Fibroblast of skin of abdomen (primary cell): ENCODE measurements at regions not wholly inside any gene's neighbourhood (a gene's known extent, or its start where the extent isn't known, plus 50 kb on each side); places are given as distances from the start of the nearest gene placed in this dataset.

Experiments used
- DNase-seq: peaks from one replicate; pipeline ENCODE4 v3.0.0-alpha.2; 2013

DNA sequence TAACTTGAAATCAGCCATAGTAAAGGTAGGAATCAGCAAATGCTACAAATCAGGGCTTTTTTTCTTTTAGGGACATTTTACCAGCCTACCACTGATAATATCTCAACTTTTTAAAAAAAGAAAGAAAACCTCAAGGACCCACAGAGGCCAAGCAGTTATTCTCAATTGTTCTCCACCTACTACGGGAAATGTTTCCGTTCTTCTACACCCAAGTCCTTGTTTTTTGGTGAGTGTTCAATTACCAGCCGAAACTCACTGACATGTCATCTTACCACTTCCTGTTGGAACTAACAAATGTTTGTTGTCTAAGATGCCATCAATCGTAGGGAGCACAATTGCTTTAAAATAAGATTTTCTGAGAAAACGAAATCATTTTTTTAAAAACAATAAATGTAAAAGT, 50.2 kb upstream of the CDK1 start:
- no peak for DNase-seq

GRCh38 chr10:60726257-60726656, 52.0 kb upstream of the CDK1 start:
- DNase-seq: no peak

- DNase-seq: no peak
These were observed 55.7 kb upstream of the CDK1 start for GRCh38 chr10:60722623-60723022.

- DNase-seq: no peak
These were observed 58.6 kb upstream of the CDK1 start for GRCh38 chr10:60719721-60720120.

- DNase-seq: peak; percentile 27
These were observed 59.4 kb upstream of the CDK1 start for GRCh38 chr10:60718886-60719285.

GRCh38 chr10:60717852-60718251, 60.4 kb upstream of the CDK1 start:
- DNase-seq: no peak

DNA sequence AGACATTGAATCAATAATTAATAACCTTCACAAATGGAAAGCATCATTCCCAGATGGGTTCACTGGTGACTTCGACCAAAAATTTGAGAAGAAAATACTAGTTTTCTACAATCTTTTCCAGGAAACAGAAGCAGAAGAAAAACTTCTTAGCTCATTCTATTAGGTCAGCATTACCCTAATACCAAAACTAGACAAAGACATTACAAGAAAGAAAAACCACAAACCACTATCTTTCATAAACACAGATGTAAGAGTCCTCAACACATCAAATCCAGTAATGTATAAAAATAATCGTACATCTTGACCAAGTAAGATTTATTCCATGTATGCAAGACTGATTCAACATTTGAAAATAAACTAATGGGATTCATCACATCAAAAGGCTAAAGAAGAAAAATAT, 64.0 kb upstream of the CDK1 start:
- no peak for DNase-seq

GRCh38 chr10:60711496-60711895, 66.8 kb upstream of the CDK1 start:
- no peak for DNase-seq

GRCh38 chr10:60710041-60710440, 68.2 kb upstream of the CDK1 start:
- no peak for DNase-seq

DNA sequence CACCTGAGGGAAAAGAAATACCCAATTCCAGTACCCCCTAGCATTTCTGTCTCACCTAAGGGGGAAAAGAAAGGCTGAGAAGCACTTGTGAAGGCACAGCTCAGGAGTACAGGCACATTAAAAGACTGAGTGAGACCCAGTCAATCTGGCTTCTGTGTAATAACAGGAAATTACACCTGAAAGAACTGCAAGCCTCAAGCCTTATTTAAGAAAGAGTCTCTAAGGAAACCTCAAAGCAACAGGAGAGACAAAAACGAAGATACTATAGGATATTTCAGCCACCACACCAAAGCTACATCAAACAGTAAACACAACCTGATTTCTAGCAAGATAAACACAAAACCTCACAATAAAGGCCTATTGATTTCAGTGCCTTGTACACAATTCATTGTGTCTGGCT, 69.6 kb upstream of the CDK1 start:
- no peak for DNase-seq

DNA sequence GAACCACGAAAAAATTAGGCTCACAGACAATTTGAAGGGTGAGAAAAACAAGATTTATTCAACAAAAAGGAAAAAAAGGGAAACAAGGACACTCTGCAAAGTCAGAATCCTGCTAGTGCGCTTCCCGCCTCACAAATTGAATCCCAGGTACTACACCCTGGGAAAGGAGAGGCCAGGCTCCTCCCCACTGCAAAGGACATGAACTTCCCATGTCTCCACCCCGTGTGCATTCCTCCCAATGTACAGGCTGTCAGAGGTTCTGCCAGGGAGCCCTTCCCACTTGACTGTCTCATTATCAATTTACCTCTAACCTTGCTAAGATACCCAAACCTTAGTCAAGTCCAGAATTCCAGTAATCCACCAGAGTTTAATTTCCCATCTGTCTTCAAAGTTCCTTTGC, 70.4 kb upstream of the CDK1 start:
- no peak for DNase-seq

- DNase-seq: no peak
These were observed 72.1 kb upstream of the CDK1 start for GRCh38 chr10:60706146-60706545.

GRCh38 chr10:60705376-60705775, 72.9 kb upstream of the CDK1 start:
- no peak for DNase-seq

- DNase-seq: no peak
These were observed 73.8 kb upstream of the CDK1 start for GRCh38 chr10:60704471-60704870.

GRCh38 chr10:60703266-60704041, 74.8 kb upstream of the CDK1 start:
- DNase-seq: no peak

GRCh38 chr10:60687679-60688078, 90.6 kb upstream of the CDK1 start:
- no peak for DNase-seq

GRCh38 chr10:60684091-60684490, 94.2 kb upstream of the CDK1 start:
- DNase-seq: no peak

GRCh38 chr10:60681103-60681502, 97.2 kb upstream of the CDK1 start:
- no peak for DNase-seq

DNA sequence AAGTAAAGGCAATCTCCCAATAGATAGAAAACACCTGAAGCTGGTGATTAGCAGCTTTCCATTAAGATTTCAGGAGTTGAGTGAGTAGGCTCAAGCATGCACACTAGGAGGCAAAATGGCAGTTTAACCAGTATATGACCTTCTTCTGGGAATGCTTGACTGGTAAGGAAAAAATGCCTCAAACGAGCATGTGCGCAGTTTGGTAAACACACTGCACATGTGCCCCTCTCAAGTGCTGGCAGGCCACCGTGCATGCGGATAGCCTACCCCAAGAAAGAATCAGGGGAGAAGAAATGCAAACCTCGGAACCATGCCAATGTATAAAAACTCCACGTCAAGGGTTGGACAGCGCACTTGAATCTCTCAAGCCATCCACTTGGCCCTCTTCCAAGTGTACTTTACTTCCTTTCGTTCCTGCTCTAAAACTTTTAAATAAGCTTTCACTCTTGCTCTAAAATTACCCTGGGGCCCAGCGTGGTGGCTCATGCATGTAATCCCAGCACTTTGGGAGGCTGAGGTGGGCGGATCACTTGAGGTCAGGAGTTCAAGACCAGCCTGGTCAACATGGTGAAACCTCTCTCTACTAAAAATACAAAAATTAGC, 98.8 kb upstream of the CDK1 start:
- DNase-seq: no peak

GRCh38 chr10:60678978-60679377, 99.3 kb upstream of the CDK1 start:
- DNase-seq: no peak

- peak; percentile 52 for DNase-seq
These were observed 100.6 kb upstream of the CDK1 start for GRCh38 chr10:60677531-60678129.

DNA sequence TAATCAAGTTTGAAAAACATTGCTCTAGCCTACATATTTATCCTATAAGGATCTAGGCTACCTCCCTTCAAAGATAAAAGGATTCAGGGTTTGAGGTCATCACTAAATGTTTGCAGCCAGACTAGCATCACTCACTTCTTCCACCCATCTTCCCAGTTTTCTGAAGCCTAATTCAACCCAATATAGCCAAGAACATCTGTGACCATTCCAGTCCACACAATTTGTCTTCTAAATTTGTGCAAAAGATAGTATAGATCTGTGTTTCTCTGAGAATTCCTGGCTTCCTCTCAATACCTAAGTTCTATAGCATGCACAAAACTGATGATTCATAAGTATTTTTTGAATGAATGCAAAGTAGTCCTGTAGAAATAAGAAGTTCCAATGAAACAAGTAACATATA, 103.0 kb upstream of the CDK1 start:
- DNase-seq: peak; percentile 43

DNA sequence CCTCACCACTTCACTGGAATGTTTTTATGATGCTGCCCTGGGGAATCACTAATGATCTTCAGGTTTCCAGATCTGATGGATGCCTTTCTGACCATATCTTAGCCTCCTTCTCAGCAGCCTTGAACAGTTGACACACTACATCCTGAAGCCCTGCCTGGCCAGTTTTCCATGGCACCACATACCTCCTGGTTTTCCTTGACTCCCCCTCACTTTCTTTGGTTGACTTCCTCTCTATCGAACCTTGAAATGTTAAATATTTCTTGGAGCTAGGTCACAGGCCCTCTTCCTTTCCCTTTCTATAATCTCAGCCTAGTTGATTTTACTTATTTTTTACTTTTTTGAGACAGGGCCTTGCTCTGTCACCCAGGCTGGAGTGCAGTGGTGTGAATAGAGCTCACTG, 108.8 kb upstream of the CDK1 start:
- no peak for DNase-seq

DNA sequence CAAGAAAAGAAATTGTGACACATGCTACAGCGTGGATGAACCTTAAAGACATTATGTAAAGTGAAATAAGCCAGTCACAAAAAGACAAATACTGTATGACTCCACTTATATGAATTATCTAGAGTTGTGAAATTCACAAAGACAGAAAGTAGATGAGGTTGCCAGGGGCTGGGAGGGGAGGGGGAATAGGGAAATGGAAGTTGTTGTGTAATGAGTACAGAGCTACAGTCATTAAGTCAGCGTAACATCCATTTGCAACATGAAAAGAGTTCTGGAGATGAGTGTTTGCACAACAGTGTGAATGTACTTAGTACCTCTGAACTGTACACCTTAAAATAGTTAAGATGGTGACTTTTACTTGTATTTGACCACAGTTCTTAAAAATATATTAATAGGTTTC, 112.1 kb upstream of the CDK1 start:
- DNase-seq: no peak
